ENCODE measurements at regions not wholly inside any gene's neighbourhood (a gene's known extent, or its start where the extent isn't known, plus 50 kb on each side); places are given as distances from the start of the nearest gene placed in this dataset.

DNA sequence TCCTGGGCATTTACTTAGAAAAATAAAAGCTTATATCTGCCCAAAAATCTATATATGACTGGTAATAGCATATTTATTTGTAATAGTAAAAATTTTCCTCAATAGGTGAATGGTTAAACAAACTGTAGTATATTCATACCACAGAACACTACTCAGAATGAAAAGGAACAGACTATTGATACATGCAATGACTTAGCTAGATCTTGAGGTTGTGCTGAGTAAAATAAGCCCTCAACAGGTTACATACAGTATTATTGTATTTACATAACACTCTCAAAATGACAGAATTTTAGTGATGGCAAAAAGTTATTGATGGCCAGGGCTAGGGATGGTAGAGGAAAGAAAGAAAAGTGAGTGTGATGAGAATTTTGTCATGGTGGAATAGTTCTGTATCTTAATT lies 178.4 kb downstream of the BMP4 start:
- intact Hi-C loops (cut with DNase I), result no loop called here
- H3K4me1 ChIP-seq (ENCODE audit: insufficient read depth), result no peaks in the 10 kb centered on the region
- no peaks in the 10 kb centered on the region for H3K27me3 ChIP-seq
- H3K27ac ChIP-seq, result no peak overlapping the region
- H3K36me3 ChIP-seq, result no peaks in the 10 kb centered on the region
- no peak overlapping the region for H3K4me3 ChIP-seq
- H3K9me3 ChIP-seq, result no peaks in the 10 kb centered on the region
- no peak for DNase-seq
- TF ChIP-seq EP300 (IDR thresholded peaks at IDR 0.05) (no peak), POLR2A (IDR thresholded peaks at IDR 0.05) (no peak), CTCF (IDR thresholded peaks at IDR 0.05) (no peak)

GRCh38 chr14:53772936-53773335 lies 183.7 kb downstream of the BMP4 start:
- TF ChIP-seq POLR2A (IDR thresholded peaks at IDR 0.05) (no peak), CTCF (IDR thresholded peaks at IDR 0.05) (no peak), EP300 (IDR thresholded peaks at IDR 0.05) (no peak)
- intact Hi-C loops (cut with DNase I), result no loop called here
- no peak for DNase-seq
- Histone ChIP-seq H3K36me3 (no peaks in the 10 kb centered on the region), H3K27ac (no peak overlapping the region), H3K9me3 (no peaks in the 10 kb centered on the region), H3K27me3 (no peaks in the 10 kb centered on the region), H3K4me3 (no peak overlapping the region), H3K4me1 (ENCODE audit: insufficient read depth) (no peaks in the 10 kb centered on the region)
- 92 to 94% (median 93%) methylated on average over 5 of the region's 5 CpGs for WGBS, 3 donors

GRCh38 chr14:53767566-53767965 lies 189.1 kb downstream of the BMP4 start:
- H3K9me3 ChIP-seq, result no peaks in the 10 kb centered on the region
- no peak overlapping the region for H3K27ac ChIP-seq
- 34 to 70% (median 49%) methylated on average over 2 of the region's 2 CpGs for WGBS, 3 donors
- H3K4me3 ChIP-seq, result no peak overlapping the region
- intact Hi-C loops (cut with DNase I), result no loop called here
- no peaks in the 10 kb centered on the region for H3K4me1 ChIP-seq (ENCODE audit: insufficient read depth)
- DNase-seq, result no peak
- TF ChIP-seq EP300 (IDR thresholded peaks at IDR 0.05) (no peak), CTCF (IDR thresholded peaks at IDR 0.05) (no peak), POLR2A (IDR thresholded peaks at IDR 0.05) (no peak)
- H3K36me3 ChIP-seq, result no peaks in the 10 kb centered on the region
- H3K27me3 ChIP-seq, result no peaks in the 10 kb centered on the region

GRCh38 chr14:53766601-53767000 lies 190.0 kb downstream of the BMP4 start:
- Histone ChIP-seq H3K27ac (no peak overlapping the region), H3K4me3 (no peak overlapping the region), H3K27me3 (no peaks in the 10 kb centered on the region), H3K4me1 (ENCODE audit: insufficient read depth) (no peaks in the 10 kb centered on the region), H3K36me3 (no peaks in the 10 kb centered on the region), H3K9me3 (no peaks in the 10 kb centered on the region)
- no peak for TF ChIP-seq CTCF (IDR thresholded peaks at IDR 0.05)
- TF ChIP-seq POLR2A (IDR thresholded peaks at IDR 0.05), result no peak
- TF ChIP-seq EP300 (IDR thresholded peaks at IDR 0.05), result no peak
- intact Hi-C loops (cut with DNase I), result no loop called here
- no peak for DNase-seq

GRCh38 chr14:53766106-53766505 lies 190.5 kb downstream of the BMP4 start:
- no peak for DNase-seq
- Histone ChIP-seq H3K36me3 (no peaks in the 10 kb centered on the region), H3K4me1 (ENCODE audit: insufficient read depth) (no peaks in the 10 kb centered on the region), H3K4me3 (no peak overlapping the region), H3K9me3 (no peaks in the 10 kb centered on the region), H3K27me3 (no peaks in the 10 kb centered on the region), H3K27ac (no peak overlapping the region)
- 86 to 91% (median 89%) methylated on average over 2 of the region's 2 CpGs for WGBS, 3 donors
- intact Hi-C loops (cut with DNase I), result no loop called here
- TF ChIP-seq POLR2A (IDR thresholded peaks at IDR 0.05) (no peak), CTCF (IDR thresholded peaks at IDR 0.05) (no peak), EP300 (IDR thresholded peaks at IDR 0.05) (no peak)

Measured in ovary (tissue), 7 donors.